Spinal cord (tissue), 9 donors: ENCODE measurements at regions not wholly inside any gene's neighbourhood (a gene's known extent, or its start where the extent isn't known, plus 50 kb on each side); places are given as distances from the start of the nearest gene placed in this dataset.

Experiments
- DNase-seq, 6 donors: peaks; one replicate each; pipeline versions ENCODE4 v3.0.0 to v3.0.0-alpha.2; 2013 to 2015; ENCODE audit warnings: low spot score in 6 of 6, low read depth in 4 of 6
- H3K27ac ChIP-seq: one replicate; pipeline ENCODE4 v1.5.1; 2013; ENCODE audit warnings: low read depth, low read length, control low read depth
- H3K27me3 ChIP-seq: one replicate; pipeline ENCODE4 v1.6.1; 2013; ENCODE audit warnings: low read length; ENCODE audit not compliant: control insufficient read depth, insufficient read depth
- H3K36me3 ChIP-seq: one replicate; pipeline ENCODE4 v1.6.1; 2013; ENCODE audit warnings: low read length; ENCODE audit not compliant: control insufficient read depth, insufficient read depth
- H3K4me1 ChIP-seq: one replicate; pipeline ENCODE4 v1.6.1; 2013; ENCODE audit warnings: low read length; ENCODE audit not compliant: control insufficient read depth, insufficient read depth
- H3K4me3 ChIP-seq: one replicate; pipeline ENCODE4 v1.5.1; 2013; ENCODE audit warnings: low read depth, low read length, control low read depth
- H3K9me3 ChIP-seq: one replicate; pipeline ENCODE4 v1.6.1; 2013; ENCODE audit warnings: low read length; ENCODE audit not compliant: control insufficient read depth, insufficient read depth
- WGBS: methylation state at CpG from one replicate; pipeline ENCODE4 v1.1.5; 2013; ENCODE audit warnings: missing lambda C conversion rate; ENCODE audit not compliant: insufficient coverage; 5-methylcytosine and 5-hydroxymethylcytosine counted together
- donor health status: healthy.

DNA sequence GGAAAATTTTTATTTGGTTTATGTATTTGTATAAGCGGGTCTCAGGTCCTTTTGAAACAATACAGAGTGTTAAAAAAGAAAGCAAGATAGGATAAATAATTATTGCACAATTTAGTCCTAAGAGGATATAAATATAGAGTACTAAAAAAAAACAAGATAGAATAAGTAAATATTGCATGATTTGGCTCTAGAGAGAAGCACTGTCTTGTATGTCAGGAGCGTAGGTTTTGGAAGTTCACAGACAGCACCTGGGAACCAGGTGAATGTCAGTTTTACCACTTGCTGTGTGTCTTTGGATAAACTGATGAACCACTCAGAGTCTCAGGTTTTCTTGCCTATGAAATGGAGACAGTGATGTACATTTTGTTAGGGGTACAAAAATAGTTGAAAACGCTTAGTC lies 266.2 kb upstream of the ADAMTSL1 start:
- H3K4me1 ChIP-seq = no peaks in the 10 kb centered on the region
- no peaks in the 10 kb centered on the region for H3K27me3 ChIP-seq
- WGBS = 100% methylated on average over 1 of the region's 3 CpGs
- no peaks in the 10 kb centered on the region for H3K36me3 ChIP-seq
- no peaks in the 10 kb centered on the region for H3K9me3 ChIP-seq
- no peak for DNase-seq
- H3K4me3 ChIP-seq = no peak overlapping the region
- no peak overlapping the region for H3K27ac ChIP-seq

GRCh38 chr9:18208166-18209059 lies 265.5 kb upstream of the ADAMTSL1 start:
- DNase-seq = peak in 3 of 6 donors; percentile 25 to 80 (median 67)
- no peaks in the 10 kb centered on the region for H3K36me3 ChIP-seq
- 13% methylated on average over 1 of the region's 3 CpGs for WGBS

GRCh38 chr9:18215626-18216025 lies 258.3 kb upstream of the ADAMTSL1 start:
- WGBS = no CpG with 5 or more reads among the region's 3 CpGs
- Histone ChIP-seq H3K4me3 (no peak overlapping the region), H3K9me3 (no peaks in the 10 kb centered on the region), H3K27ac (no peak overlapping the region), H3K4me1 (no peaks in the 10 kb centered on the region), H3K36me3 (no peaks in the 10 kb centered on the region), H3K27me3 (no peaks in the 10 kb centered on the region)
- DNase-seq = no peak

More at GRCh38 chr9:18208166-18209059, 265.5 kb upstream of the ADAMTSL1 start:
- Histone ChIP-seq H3K9me3 (no peaks in the 10 kb centered on the region), H3K4me1 (no peaks in the 10 kb centered on the region), H3K27me3 (no peaks in the 10 kb centered on the region), H3K4me3 (no peak overlapping the region), H3K27ac (no peak overlapping the region)

DNA sequence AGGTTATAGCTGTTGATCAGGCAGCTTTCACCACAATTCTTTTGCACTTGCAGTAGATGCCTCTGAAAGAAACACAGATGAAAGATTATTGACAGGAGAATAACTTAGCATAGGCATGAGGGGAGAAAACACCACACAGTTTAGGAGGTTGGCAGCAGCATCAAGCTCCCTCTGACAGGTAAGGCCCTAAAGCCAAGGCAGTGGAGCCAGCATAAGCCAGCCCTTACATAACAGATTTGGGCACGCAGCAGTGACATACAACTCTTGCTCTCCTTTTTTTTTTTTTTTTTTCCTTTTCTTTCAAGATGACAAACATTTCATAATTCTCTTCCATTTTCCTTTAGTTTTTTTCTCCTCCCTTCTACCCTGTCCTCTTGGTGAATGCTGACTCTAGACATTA lies 257.6 kb upstream of the ADAMTSL1 start:
- no peak overlapping the region for H3K27ac ChIP-seq

DNA sequence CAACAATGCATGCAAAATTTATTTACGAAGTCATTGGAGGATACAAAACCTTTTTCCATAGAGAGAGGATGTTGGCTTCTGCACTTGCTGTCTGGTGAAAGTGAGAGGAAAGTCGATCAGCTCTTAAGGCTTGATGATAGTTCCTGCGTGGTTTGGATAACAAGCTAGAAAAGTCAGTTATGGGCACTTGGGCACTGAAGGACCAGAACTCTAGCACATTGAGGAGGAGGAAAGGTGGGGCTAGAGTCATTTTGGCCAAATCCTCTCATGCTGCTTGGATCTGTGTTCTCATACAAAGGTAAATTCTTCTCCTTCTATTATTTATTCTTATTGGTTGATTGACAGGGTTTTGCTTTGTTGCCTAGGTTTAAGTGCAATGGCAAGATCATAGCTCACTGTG lies 245.9 kb upstream of the ADAMTSL1 start:
- no peak for DNase-seq
- Histone ChIP-seq H3K4me1 (no peaks in the 10 kb centered on the region), H3K36me3 (no peaks in the 10 kb centered on the region), H3K27me3 (no peaks in the 10 kb centered on the region), H3K27ac (no peak overlapping the region), H3K9me3 (no peaks in the 10 kb centered on the region), H3K4me3 (no peak overlapping the region)
- 100% methylated on average over 2 of the region's 3 CpGs for WGBS

More for the DNA sequence above, 257.6 kb upstream of the ADAMTSL1 start:
- Histone ChIP-seq H3K36me3 (no peaks in the 10 kb centered on the region), H3K4me1 (no peaks in the 10 kb centered on the region), H3K27me3 (no peaks in the 10 kb centered on the region), H3K9me3 (no peaks in the 10 kb centered on the region), H3K4me3 (no peak overlapping the region)
- DNase-seq = no peak
- 100% methylated on average over 1 of the region's 1 CpG for WGBS

DNA sequence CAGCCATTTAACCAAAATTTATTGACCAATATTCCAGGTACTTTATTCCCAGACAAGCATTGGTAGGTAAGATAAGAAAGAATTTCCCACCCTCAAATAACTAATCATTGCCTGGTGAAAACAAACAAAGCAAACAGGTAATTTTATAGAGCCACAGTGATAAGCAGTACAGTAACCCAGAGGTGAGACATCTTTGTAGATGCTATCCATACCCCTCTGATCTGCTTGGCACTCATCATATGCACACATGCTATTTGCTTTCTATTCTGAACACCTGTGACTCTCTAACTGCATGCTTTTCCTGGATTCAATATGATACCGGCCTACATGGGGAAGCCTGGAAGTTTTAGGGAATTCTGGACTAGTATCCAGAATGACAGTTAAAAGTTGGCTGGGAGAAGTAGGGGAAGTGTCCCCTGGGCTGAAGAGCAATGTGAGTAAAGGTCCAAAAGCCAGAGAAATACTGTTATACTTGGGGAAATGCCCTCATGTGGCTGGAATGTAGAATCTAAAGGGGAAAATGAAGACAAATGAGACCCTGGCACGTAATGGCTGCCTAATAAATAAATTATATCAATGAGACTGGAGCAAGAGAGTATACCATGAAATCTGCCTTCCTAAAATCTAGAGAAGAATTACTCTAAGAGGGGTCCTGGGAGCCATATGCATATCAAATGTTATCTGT lies 243.8 kb upstream of the ADAMTSL1 start:
- DNase-seq = no peak
- no peak overlapping the region for H3K27ac ChIP-seq

DNA sequence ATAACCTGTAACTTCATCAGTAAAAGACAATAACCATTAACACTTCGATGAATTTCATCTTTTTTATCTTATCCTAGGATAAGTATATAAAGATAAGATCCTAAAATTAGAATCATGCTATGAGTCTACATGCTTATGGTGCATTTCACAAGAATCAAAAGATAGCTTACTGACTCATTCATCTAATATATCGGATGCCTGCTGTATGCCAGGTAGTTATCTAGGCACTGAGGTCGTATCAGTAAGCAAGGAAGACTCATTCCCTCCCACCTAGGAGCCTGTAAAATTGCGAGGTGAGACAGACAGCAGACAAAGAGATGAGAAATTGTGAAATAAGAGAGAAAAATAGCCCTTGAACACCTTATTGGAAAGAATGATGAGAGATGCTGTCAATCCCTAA lies 240.6 kb upstream of the ADAMTSL1 start:
- no CpG with 5 or more reads among the region's 4 CpGs for WGBS
- H3K9me3 ChIP-seq = no peaks in the 10 kb centered on the region
- no peak for DNase-seq
- H3K27me3 ChIP-seq = no peaks in the 10 kb centered on the region
- no peak overlapping the region for H3K4me3 ChIP-seq
- no peaks in the 10 kb centered on the region for H3K36me3 ChIP-seq
- H3K27ac ChIP-seq = no peak overlapping the region
- no peaks in the 10 kb centered on the region for H3K4me1 ChIP-seq

More for the DNA sequence above, 243.8 kb upstream of the ADAMTSL1 start:
- WGBS = no CpG with 5 or more reads among the region's 2 CpGs
- no peak overlapping the region for H3K4me3 ChIP-seq
- no peaks in the 10 kb centered on the region for H3K4me1 ChIP-seq
- no peaks in the 10 kb centered on the region for H3K27me3 ChIP-seq
- H3K36me3 ChIP-seq = no peaks in the 10 kb centered on the region
- no peaks in the 10 kb centered on the region for H3K9me3 ChIP-seq

DNA sequence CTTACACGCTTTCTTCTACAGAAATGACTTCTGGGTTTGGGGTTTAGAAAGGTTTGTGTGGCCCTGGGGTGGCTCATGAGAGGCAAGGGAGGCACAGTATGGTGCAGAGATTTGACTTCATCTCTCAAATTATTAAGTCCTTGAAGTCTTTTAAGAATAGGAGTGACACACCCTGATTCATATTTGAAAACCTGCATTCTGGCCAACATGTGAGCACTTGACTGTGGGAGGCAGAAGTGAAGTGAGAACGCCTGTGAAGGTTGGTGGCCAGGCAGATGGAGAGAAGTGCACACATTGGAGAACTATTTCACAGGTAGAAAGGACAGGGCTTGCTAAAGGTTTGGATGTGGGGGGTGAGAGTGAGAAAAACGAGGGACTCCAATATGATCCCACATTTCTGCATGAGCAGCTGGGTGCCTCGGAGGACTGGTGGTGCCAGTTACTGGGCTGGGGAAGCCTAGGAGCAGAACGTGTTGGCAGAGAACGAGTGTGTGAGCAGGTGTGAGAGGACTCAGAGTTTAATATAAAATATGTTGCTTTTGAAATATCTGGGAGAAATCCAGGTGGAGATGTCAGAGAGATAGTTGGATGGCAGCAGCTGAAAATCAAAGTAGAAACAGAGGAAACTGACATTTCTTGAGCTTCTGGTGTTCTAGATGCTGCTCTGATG lies 240.0 kb upstream of the ADAMTSL1 start:
- no peak overlapping the region for H3K4me3 ChIP-seq
- DNase-seq = peak in 1 of 6 donors; percentile 14
- no peak overlapping the region for H3K27ac ChIP-seq
- WGBS = 85% methylated on average over 6 of the region's 6 CpGs
- H3K36me3 ChIP-seq = no peaks in the 10 kb centered on the region
- H3K9me3 ChIP-seq = no peaks in the 10 kb centered on the region
- no peaks in the 10 kb centered on the region for H3K27me3 ChIP-seq
- H3K4me1 ChIP-seq = no peaks in the 10 kb centered on the region

GRCh38 chr9:18235181-18235908 lies 238.6 kb upstream of the ADAMTSL1 start:
- no peak overlapping the region for H3K27ac ChIP-seq
- H3K4me3 ChIP-seq = no peak overlapping the region
- no peak for DNase-seq
- H3K9me3 ChIP-seq = no peaks in the 10 kb centered on the region
- H3K27me3 ChIP-seq = no peaks in the 10 kb centered on the region
- no peaks in the 10 kb centered on the region for H3K4me1 ChIP-seq
- WGBS = no CpG with 5 or more reads among the region's 6 CpGs
- H3K36me3 ChIP-seq = no peaks in the 10 kb centered on the region
